HCT116 (cell line): ENCODE measurements at regions not wholly inside any gene's neighbourhood (a gene's known extent, or its start where the extent isn't known, plus 50 kb on each side); places are given as distances from the start of the nearest gene placed in this dataset.

Experiments
- ATAC-seq: fragments of 200-7000 bp; cut with Tn5 transposase; 2 replicates; pipeline ENCODE4 v1.9.1; 2020; ENCODE audit warnings: mild to moderate bottlenecking, moderate library complexity
- BruUV-seq: library from RNA; stranded (reverse); fragments of 400-500 nt; replicated peaks from 2 replicates; lab custom pipeline; 2021; lab: Mats Ljungman, UMichigan
- CTCF ChIA-PET: fragments of 300-600 bp; sonication (Branson Sonifier 250); formaldehyde crosslinking; loops from one replicate; lab custom pipeline; 2021; ENCODE audit warnings: antibody characterized with exemption; lab: Charles Lee
- POLR2A ChIA-PET: fragments of 300-600, 350-600 bp; sonication (Branson Sonifier 250); formaldehyde crosslinking; loops from one replicate; lab custom pipeline; 2021; ENCODE audit warnings: antibody characterized with exemption; lab: Charles Lee
- RAD21 ChIA-PET, 2 experiments: fragments of 300-600 bp; sonication (Branson Sonifier 250); formaldehyde crosslinking; loops; one replicate each; lab custom pipeline; 2023; ENCODE audit warnings: low total read pairs in 2 of 2; ENCODE audit not compliant: uncharacterized antibody in 2 of 2, unreplicated experiment in 2 of 2, low non-redundant PET in 1 of 2; lab: Charles Lee
- DNase-seq: peaks from one replicate; pipeline ENCODE4 v3.0.0-alpha.2; 2010; ENCODE audit warnings: low read depth, low spot score
- H2AFZ ChIP-seq: fragments of 200-600 bp; shearing (Covaris generic), sonication (generic); 2 replicates; pipeline ENCODE4 v1.6.1; 2017; ENCODE audit warnings: low read depth, mixed run types, mixed read lengths, antibody characterized with exemption, low read length; ENCODE audit not compliant: poor library complexity, severe bottlenecking
- H3K27ac ChIP-seq: 2 replicates; pipeline ENCODE4 v1.5.1; 2012; ENCODE audit warnings: low read depth, low read length
- H3K27me3 ChIP-seq: fragments of 200-600 bp; sonication (generic); 2 replicates; pipeline ENCODE4 v1.6.1; 2016; ENCODE audit warnings: mixed run types, low read length, mixed read lengths; ENCODE audit not compliant: insufficient read depth
- H3K36me3 ChIP-seq, 2 experiments: fragments of 200-500 bp in 1 of 2; fragments of 200-600 bp in 1 of 2; sonication (Bioruptor generic) in 1 of 2; sonication (generic) in 1 of 2; 2 replicates each; pipeline versions ENCODE4 v1.5.1 to v1.6.1; 2014 to 2016; ENCODE audit warnings: low read length in 2 of 2, inconsistent platforms in 1 of 2, mixed read lengths in 1 of 2, mixed run types in 1 of 2; ENCODE audit not compliant: insufficient read depth in 2 of 2, control insufficient read depth in 1 of 2
- H3K4me1 ChIP-seq, 2 experiments: fragments of 200-600 bp in 1 of 2; sonication (generic) in 1 of 2; 2 replicates each; pipeline versions ENCODE4 v1.5.1 to v1.6.1; 2012 to 2017; ENCODE audit warnings: low read length in 2 of 2, inconsistent platforms in 1 of 2, mild to moderate bottlenecking in 1 of 2, mixed read lengths in 1 of 2, mixed run types in 1 of 2, moderate library complexity in 1 of 2; ENCODE audit not compliant: insufficient read depth in 2 of 2, control insufficient read depth in 1 of 2
- H3K4me2 ChIP-seq: fragments of 200-600 bp; sonication (generic); 2 replicates; pipeline ENCODE4 v1.6.1; 2017; ENCODE audit warnings: mixed run types, low read length, mixed read lengths
- H3K4me3 ChIP-seq, 2 experiments: fragments of 200-600 bp in 1 of 2; sonication (generic) in 1 of 2; replicated peaks in 1 of 2; 2 replicates each; pipeline ENCODE4 v1.5.1; 2011 to 2016; ENCODE audit warnings: low read length in 2 of 2, control low read depth in 1 of 2, low read depth in 1 of 2, mild to moderate bottlenecking in 1 of 2, mixed read lengths in 1 of 2, mixed run types in 1 of 2
- H3K79me2 ChIP-seq: fragments of 200-600 bp; sonication (generic); 2 replicates; pipeline ENCODE4 v1.6.1; 2017; ENCODE audit warnings: mild to moderate bottlenecking, mixed run types, low read length, moderate library complexity, mixed read lengths; ENCODE audit not compliant: insufficient read depth
- H3K9ac ChIP-seq: fragments of 200-600 bp; sonication (generic); 2 replicates; pipeline ENCODE4 v1.6.1; 2016; ENCODE audit warnings: low read length, mixed read lengths
- H3K9me2 ChIP-seq: fragments of 200-600 bp; sonication (generic), shearing (Covaris generic); 2 replicates; pipeline ENCODE4 v1.6.1; 2017; ENCODE audit warnings: mixed run types, mild to moderate bottlenecking, moderate library complexity; ENCODE audit not compliant: insufficient read depth
- H3K9me3 ChIP-seq, 2 experiments: fragments of 200-500 bp in 1 of 2; fragments of 200-600 bp in 1 of 2; sonication (Bioruptor generic) in 1 of 2; sonication (generic) in 1 of 2; 2 replicates each; pipeline ENCODE4 v1.6.1; 2014 to 2017; ENCODE audit warnings: low read length in 2 of 2, mixed read lengths in 2 of 2, inconsistent platforms in 1 of 2, low read depth in 1 of 2, mild to moderate bottlenecking in 1 of 2, mixed run types in 1 of 2, moderate library complexity in 1 of 2; ENCODE audit not compliant: control insufficient read depth in 1 of 2, insufficient read depth in 1 of 2
- H4K20me1 ChIP-seq: fragments of 200-600 bp; sonication (generic), shearing (Covaris generic); 2 replicates; pipeline ENCODE4 v1.6.1; 2017; ENCODE audit warnings: mixed run types, mild to moderate bottlenecking, moderate library complexity; ENCODE audit not compliant: insufficient read depth
- CBX3 ChIP-seq: IDR thresholded peaks from 2 replicates; pipeline ENCODE4 v1.6.1; 2012; ENCODE audit warnings: low read depth
- CEBPB ChIP-seq: IDR thresholded peaks from 2 replicates; pipeline ENCODE4 v1.6.1; 2012; ENCODE audit warnings: low read depth
- EZH2 ChIP-seq: fragments of 200-600 bp; sonication (generic); IDR thresholded peaks from 2 replicates; pipeline ENCODE4 v1.6.1; 2017; ENCODE audit warnings: antibody characterized with exemption, mixed run types
- EZH2phosphoT487 ChIP-seq: fragments of 200-600 bp; IDR thresholded peaks from 2 replicates; pipeline ENCODE4 v1.6.1; 2018; ENCODE audit warnings: antibody characterized with exemption, borderline replicate concordance
- FOSL1 ChIP-seq: IDR thresholded peaks from 2 replicates; pipeline ENCODE4 v1.6.1; 2012; ENCODE audit warnings: low read depth
- JUND ChIP-seq: IDR thresholded peaks from 2 replicates; pipeline ENCODE4 v1.6.1; 2012
- RAD21 ChIP-seq: IDR thresholded peaks from 2 replicates; pipeline ENCODE4 v1.6.1; 2012; ENCODE audit warnings: low read depth, mild to moderate bottlenecking
- SIN3A ChIP-seq: IDR thresholded peaks from 2 replicates; pipeline ENCODE4 v1.6.1; 2012; ENCODE audit warnings: low read depth
- SP1 ChIP-seq: IDR thresholded peaks from 2 replicates; pipeline ENCODE4 v1.6.1; 2012; ENCODE audit warnings: low read depth
- SRF ChIP-seq: IDR thresholded peaks from 2 replicates; pipeline ENCODE4 v1.6.1; 2012; ENCODE audit warnings: low read depth
- TCF7L2 ChIP-seq: IDR thresholded peaks from 2 replicates; pipeline ENCODE4 v1.7.0; 2011; ENCODE audit warnings: borderline replicate concordance, inconsistent platforms; ENCODE audit not compliant: insufficient read depth, insufficient read length; ENCODE audit errors: extremely low read depth
- YY1 ChIP-seq: IDR thresholded peaks from 2 replicates; pipeline ENCODE4 v1.6.1; 2011; ENCODE audit warnings: low read length, low read depth, moderate library complexity, mild to moderate bottlenecking; ENCODE audit not compliant: insufficient replicate concordance; ENCODE audit errors: extremely low read depth
- ZFX ChIP-seq: fragments of 450-650 bp; IDR thresholded peaks from 2 replicates; pipeline ENCODE4 v1.6.1; 2017
- intact Hi-C: fragments of 100-400 bp; cut with micrococcal nuclease; formaldehyde crosslinking; loops from 2 replicates; pipeline ENCODE4 v1.10.0; 2022
- TF ChIP-seq, protein P1 (sequence below): IDR thresholded peaks from 2 replicates; pipeline ENCODE4 v1.6.1; 2012; ENCODE audit warnings: low read depth
- TF ChIP-seq, protein P2 (sequence below), 3 experiments: fragments of 200-600 bp in 1 of 3; sonication (generic) in 1 of 3; IDR thresholded peaks in 2 of 3; conservative IDR thresholded peaks in 1 of 3; 2 replicates each; pipeline ENCODE4 v1.5.1; 2012 to 2017; ENCODE audit warnings: low read depth in 2 of 3, low read length in 2 of 3, antibody characterized with exemption in 1 of 3, borderline replicate concordance in 1 of 3, control low read depth in 1 of 3, mild to moderate bottlenecking in 1 of 3, mixed read lengths in 1 of 3, mixed run types in 1 of 3, moderate library complexity in 1 of 3; ENCODE audit not compliant: insufficient read depth in 1 of 3
- TF ChIP-seq, protein P3 (sequence below): IDR thresholded peaks from 2 replicates; pipeline ENCODE4 v1.6.1; 2012

DNA sequence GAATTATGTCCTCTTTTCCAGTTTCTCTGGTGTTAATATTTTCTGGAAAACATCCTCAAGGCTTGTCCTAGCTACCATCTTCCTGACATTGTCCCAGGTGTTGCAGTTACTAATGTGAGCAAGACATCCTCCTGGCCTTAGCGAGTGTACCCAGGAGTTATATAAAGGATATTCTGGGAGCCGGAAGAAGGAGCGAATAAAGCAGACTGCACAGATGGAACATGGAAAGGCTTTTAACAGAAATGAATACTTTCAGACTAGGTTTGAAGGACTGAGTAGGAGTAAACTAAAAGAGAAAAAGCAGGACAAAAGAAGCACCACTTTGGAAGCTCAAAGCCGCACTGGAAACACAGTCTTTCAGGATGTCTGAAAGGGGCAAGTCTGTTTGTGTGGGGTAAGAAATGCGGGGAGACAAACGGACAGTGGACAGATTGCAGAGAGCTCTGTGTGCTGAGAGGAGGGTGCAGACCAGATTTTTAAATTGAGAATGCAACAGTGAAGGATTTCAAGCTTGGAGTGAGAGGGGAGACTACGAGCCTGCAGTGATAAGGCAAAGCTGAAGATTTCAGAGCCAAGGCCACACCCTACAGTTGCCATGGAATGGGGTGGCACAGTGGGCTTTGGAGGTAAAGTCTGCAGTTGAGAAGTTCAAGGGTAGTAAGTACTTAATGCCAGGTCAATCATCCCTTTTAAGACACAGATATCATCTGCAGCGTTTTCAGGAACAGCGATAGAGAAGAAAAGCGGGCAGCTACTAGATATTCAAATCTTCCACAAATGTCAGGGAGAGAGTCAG lies 94.1 kb upstream of the TAF11L2 start:
- ChIA-PET POLR2A (no interaction called here), RAD21 (no interaction called here), CTCF (no interaction called here)
- BruUV-seq: no TSS peak
- Histone ChIP-seq H3K36me3 (no peaks in the 10 kb centered on the region), H3K27ac (no peak overlapping the region), H3K4me1 (no peaks in the 10 kb centered on the region), H3K4me2 (no peak overlapping the region), H4K20me1 (no peaks in the 10 kb centered on the region), H2AFZ (no peak overlapping the region), H3K9me3 (0 out of 4 replicates have a peak, but pooled peaks cover 0 to 3% of the 10 kb centered on the region in 2 experiments), H3K27me3 (no peaks in the 10 kb centered on the region), H3K9me2 (no peaks in the 10 kb centered on the region), H3K4me3 (no peak overlapping the region), H3K9ac (no peak overlapping the region), H3K79me2 (no peaks in the 10 kb centered on the region)
- DNase-seq: no peak
- ATAC-seq: no peak
- intact Hi-C loops: no loop called here
- TF ChIP-seq RAD21 (no peak), FOSL1 (no peak), SRF (no peak), SP1 (no peak), YY1 (no peak), EZH2phosphoT487 (no peak), CEBPB (no peak), EZH2 (no peak), JUND (no peak), CBX3 (no peak), ZFX (no peak), TCF7L2 (no peak), SIN3A (no peak)
- TF ChIP-seq, protein P1, sequence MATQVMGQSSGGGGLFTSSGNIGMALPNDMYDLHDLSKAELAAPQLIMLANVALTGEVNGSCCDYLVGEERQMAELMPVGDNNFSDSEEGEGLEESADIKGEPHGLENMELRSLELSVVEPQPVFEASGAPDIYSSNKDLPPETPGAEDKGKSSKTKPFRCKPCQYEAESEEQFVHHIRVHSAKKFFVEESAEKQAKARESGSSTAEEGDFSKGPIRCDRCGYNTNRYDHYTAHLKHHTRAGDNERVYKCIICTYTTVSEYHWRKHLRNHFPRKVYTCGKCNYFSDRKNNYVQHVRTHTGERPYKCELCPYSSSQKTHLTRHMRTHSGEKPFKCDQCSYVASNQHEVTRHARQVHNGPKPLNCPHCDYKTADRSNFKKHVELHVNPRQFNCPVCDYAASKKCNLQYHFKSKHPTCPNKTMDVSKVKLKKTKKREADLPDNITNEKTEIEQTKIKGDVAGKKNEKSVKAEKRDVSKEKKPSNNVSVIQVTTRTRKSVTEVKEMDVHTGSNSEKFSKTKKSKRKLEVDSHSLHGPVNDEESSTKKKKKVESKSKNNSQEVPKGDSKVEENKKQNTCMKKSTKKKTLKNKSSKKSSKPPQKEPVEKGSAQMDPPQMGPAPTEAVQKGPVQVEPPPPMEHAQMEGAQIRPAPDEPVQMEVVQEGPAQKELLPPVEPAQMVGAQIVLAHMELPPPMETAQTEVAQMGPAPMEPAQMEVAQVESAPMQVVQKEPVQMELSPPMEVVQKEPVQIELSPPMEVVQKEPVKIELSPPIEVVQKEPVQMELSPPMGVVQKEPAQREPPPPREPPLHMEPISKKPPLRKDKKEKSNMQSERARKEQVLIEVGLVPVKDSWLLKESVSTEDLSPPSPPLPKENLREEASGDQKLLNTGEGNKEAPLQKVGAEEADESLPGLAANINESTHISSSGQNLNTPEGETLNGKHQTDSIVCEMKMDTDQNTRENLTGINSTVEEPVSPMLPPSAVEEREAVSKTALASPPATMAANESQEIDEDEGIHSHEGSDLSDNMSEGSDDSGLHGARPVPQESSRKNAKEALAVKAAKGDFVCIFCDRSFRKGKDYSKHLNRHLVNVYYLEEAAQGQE: no peak
- TF ChIP-seq, protein P2, sequence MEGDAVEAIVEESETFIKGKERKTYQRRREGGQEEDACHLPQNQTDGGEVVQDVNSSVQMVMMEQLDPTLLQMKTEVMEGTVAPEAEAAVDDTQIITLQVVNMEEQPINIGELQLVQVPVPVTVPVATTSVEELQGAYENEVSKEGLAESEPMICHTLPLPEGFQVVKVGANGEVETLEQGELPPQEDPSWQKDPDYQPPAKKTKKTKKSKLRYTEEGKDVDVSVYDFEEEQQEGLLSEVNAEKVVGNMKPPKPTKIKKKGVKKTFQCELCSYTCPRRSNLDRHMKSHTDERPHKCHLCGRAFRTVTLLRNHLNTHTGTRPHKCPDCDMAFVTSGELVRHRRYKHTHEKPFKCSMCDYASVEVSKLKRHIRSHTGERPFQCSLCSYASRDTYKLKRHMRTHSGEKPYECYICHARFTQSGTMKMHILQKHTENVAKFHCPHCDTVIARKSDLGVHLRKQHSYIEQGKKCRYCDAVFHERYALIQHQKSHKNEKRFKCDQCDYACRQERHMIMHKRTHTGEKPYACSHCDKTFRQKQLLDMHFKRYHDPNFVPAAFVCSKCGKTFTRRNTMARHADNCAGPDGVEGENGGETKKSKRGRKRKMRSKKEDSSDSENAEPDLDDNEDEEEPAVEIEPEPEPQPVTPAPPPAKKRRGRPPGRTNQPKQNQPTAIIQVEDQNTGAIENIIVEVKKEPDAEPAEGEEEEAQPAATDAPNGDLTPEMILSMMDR (IDR thresholded peaks at IDR 0.05 in 2 of 3, conservative IDR thresholded peaks at IDR 0.05 in 1 of 3; ENCODE audit: borderline replicate concordance in 1 of 3, insufficient read depth in 1 of 3, low read depth in 2 of 3, low read length in 2 of 3): no peak
- TF ChIP-seq, protein P3, sequence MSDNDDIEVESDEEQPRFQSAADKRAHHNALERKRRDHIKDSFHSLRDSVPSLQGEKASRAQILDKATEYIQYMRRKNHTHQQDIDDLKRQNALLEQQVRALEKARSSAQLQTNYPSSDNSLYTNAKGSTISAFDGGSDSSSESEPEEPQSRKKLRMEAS: no peak
